NB4 (cell line): ENCODE measurements at regions not wholly inside any gene's neighbourhood (a gene's known extent, or its start where the extent isn't known, plus 50 kb on each side); places are given as distances from the start of the nearest gene placed in this dataset.

Experiments
- DNase-seq: peaks from one replicate; pipeline ENCODE4 v3.0.0; 2010; ENCODE audit warnings: low read depth
- H3K4me3 ChIP-seq: one replicate; pipeline ENCODE4 v1.5.1; 2011; ENCODE audit warnings: mild to moderate bottlenecking, low read depth, low read length, moderate library complexity
- MYC ChIP-seq: IDR thresholded peaks from 2 replicates; pipeline ENCODE4 v1.6.1; 2011; ENCODE audit warnings: low read depth, low read length
- POLR2A ChIP-seq: IDR thresholded peaks from 2 replicates; pipeline ENCODE4 v1.6.1; 2011; ENCODE audit warnings: mild to moderate bottlenecking; ENCODE audit not compliant: insufficient read length; ENCODE audit errors: extremely low read depth
- TF ChIP-seq, protein P1 (sequence below): IDR thresholded peaks from 2 replicates; pipeline ENCODE4 v1.6.1; 2011; ENCODE audit warnings: low read depth, low read length
- TF ChIP-seq, protein P2 (sequence below): IDR thresholded peaks from one replicate; pipeline ENCODE4 v1.5.1; 2012; ENCODE audit warnings: low read depth, low read length

DNA sequence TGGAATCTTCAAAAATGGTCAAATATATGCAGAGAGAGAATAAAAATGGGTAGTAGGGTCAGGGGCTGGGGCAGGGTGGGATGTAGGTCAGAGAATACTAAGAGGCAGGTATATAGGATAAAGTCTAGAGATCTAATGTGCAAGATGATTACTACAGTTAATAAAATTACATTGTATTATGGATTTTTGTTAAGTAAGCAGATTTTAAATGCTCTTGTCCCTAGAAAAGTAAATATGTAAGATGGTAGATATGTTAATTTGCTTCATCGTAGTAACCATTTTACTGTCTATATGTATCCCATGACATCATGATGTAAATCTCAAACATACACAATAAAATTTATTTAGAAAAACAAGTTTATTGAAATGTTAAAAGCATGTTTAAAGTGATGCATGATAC lies 1051.4 kb downstream of the AGBL1 start:
- no peak for DNase-seq
- TF ChIP-seq, protein P1, sequence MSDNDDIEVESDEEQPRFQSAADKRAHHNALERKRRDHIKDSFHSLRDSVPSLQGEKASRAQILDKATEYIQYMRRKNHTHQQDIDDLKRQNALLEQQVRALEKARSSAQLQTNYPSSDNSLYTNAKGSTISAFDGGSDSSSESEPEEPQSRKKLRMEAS = no peak
- no peak overlapping the region for H3K4me3 ChIP-seq

DNA sequence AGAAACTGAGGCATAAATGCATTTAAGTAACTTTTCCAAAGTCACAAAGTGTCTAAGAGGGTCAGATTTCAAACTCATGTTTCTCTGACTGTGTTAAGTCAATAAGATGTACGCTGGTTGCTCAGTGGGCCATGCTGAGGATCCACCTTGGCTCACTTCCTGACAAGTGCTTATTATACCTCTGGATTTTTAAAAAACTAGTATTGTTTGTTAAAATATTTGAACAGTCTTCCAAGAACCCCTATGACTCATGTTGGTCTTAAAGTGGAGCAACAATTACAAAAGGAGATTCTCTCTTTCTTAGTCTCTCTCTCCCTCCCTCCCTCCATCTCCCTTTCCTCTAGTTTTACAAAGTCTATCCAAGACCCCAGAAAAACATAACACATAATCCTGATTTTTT lies 1050.2 kb downstream of the AGBL1 start:
- no peak for TF ChIP-seq POLR2A
- TF ChIP-seq, protein P2, sequence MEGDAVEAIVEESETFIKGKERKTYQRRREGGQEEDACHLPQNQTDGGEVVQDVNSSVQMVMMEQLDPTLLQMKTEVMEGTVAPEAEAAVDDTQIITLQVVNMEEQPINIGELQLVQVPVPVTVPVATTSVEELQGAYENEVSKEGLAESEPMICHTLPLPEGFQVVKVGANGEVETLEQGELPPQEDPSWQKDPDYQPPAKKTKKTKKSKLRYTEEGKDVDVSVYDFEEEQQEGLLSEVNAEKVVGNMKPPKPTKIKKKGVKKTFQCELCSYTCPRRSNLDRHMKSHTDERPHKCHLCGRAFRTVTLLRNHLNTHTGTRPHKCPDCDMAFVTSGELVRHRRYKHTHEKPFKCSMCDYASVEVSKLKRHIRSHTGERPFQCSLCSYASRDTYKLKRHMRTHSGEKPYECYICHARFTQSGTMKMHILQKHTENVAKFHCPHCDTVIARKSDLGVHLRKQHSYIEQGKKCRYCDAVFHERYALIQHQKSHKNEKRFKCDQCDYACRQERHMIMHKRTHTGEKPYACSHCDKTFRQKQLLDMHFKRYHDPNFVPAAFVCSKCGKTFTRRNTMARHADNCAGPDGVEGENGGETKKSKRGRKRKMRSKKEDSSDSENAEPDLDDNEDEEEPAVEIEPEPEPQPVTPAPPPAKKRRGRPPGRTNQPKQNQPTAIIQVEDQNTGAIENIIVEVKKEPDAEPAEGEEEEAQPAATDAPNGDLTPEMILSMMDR = no peak
- TF ChIP-seq MYC = no peak
- TF ChIP-seq, protein P1 = no peak
- H3K4me3 ChIP-seq = no peak overlapping the region
- no peak for DNase-seq

DNA sequence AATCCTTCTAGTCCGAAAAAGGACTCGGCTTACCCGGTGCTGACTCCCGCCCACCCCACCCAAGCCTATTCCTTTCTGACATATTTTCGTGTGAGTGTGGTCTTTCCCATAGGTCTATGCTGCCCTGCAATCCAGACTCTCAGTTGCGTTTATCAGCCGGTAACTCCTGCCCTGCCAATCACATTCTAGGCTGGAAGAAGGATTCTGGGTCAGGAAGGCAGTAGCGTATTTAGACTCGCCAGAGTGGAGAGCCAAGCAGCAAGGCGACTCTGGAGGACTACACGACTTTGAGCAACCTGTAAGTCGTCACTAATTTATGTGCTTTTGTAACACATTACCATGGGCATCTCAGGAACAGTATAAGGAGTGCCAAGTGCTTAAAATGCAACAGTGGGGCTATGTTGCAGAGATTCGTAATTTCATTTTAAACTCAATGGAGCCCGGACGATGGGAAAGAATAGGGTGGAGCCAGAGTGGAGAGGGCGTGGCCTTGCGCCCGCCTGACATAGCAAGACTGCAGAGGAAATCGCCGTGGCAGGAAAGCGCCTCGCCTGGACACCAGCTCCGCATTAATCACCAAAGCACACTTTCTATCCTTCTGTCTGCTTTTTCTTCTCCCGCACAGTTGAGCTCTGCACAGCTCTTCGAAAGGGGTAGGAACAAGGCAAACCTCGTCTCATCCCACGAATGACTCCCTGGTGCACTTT lies 1044.2 kb downstream of the AGBL1 start:
- no peak for DNase-seq
- no peak for TF ChIP-seq MYC
- TF ChIP-seq, protein P2 = no peak
- TF ChIP-seq, protein P1 = no peak
- TF ChIP-seq POLR2A = no peak
- H3K4me3 ChIP-seq = no peak overlapping the region

DNA sequence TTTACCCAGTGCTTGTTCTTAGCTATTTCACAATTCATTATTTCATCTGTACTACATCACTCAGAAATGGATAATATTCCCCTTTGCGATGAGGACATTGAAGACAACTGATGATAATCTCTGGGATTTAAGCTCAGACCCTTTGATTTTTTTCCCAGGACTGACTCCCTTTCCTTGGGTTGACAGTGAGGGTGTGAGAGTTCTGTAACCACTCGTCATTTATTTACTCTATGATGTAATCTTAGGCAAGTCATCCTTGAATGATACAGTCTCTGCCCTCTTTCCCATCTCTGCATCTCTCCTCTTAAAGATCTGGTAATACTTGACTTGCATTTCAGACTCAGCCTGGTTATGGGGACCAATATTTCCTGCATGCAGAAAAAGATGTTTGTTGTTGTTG lies 1041.7 kb downstream of the AGBL1 start:
- no peak for DNase-seq
- no peak overlapping the region for H3K4me3 ChIP-seq
- TF ChIP-seq POLR2A (no peak), MYC (no peak)
- TF ChIP-seq, protein P1 = no peak
- TF ChIP-seq, protein P2 = no peak

DNA sequence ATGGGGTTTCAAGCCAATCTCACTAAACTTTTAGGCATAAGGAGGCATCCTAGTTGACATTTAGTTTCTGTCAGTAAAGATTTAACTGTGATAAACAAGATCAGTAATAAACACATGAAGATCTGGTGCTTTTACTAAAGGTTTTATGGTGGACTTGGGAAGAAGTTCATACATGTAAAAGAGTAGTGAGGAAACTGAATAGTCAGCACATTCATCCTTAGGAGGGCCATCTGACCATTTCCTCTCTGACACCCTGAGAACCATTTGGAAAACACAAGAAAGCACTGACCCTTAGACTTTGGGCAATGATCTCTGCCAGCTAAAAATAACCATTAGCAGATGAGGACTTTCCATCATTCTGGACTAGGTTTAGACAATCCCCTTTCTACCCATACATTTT lies 1040.9 kb downstream of the AGBL1 start:
- no peak overlapping the region for H3K4me3 ChIP-seq
- no peak for DNase-seq
- TF ChIP-seq MYC (no peak), POLR2A (no peak)
- TF ChIP-seq, protein P1 = no peak
- TF ChIP-seq, protein P2 = no peak

DNA sequence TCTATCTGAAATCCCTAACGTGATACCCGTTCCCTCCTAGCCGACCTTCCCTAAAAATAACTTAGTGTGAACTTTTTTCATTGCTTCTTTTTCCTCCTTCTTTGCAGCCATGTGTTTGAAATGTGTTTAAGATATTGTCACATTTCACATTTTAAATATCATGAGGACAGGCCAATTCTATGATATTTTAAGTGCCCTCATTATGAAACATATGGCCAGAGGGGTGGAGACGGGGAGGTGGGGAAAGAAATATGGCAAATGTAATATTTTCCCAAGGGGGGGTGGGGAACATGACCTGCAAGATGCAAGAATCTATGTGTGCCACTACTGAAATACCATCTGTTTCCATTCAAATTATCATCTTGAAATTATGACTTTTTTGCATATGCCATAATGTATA lies 1039.2 kb downstream of the AGBL1 start:
- no peak for DNase-seq
- TF ChIP-seq, protein P2 = no peak
- H3K4me3 ChIP-seq = no peak overlapping the region
